Hindlimb muscle (tissue), 1 donor: ENCODE measurements at regions not wholly inside any gene's neighbourhood (a gene's known extent, or its start where the extent isn't known, plus 50 kb on each side); places are given as distances from the start of the nearest gene placed in this dataset.
A peak's percentile ranks its signal among the peaks of the same experiment; 100 is the strongest.
"Not testable (repeated sequence)": the region's sequence is repeated elsewhere in the genome, so short reads cannot be mapped to it uniquely, and the experiment has no call there.

ENCODE experiments used
- DNase-seq: peaks from one replicate; pipeline ENCODE4 v3.0.0-alpha.2; 2013

GRCh38 chr5:38148021-38148625 lies 110.2 kb upstream of the EGFLAM start:
- no peak for DNase-seq

- no peak for DNase-seq
These were observed 115.0 kb upstream of the EGFLAM start for GRCh38 chr5:38143384-38143783.

- DNase-seq = no peak
These were observed 116.7 kb upstream of the EGFLAM start for GRCh38 chr5:38141665-38142064.

- DNase-seq = no peak
These were observed 119.8 kb upstream of the EGFLAM start for GRCh38 chr5:38138574-38138973.

- DNase-seq = no peak
These were observed 122.8 kb upstream of the EGFLAM start for GRCh38 chr5:38135486-38136039.

- DNase-seq = peak; percentile 4
These were observed 123.5 kb upstream of the EGFLAM start for GRCh38 chr5:38134810-38135209.

GRCh38 chr5:38134294-38134693 lies 124.1 kb upstream of the EGFLAM start:
- DNase-seq = not testable (repeated sequence)

- no peak for DNase-seq
These were observed 126.7 kb upstream of the EGFLAM start for GRCh38 chr5:38131686-38132085.

GRCh38 chr5:38124321-38124720 lies 134.0 kb upstream of the EGFLAM start:
- DNase-seq = no peak

GRCh38 chr5:38121420-38121819 lies 136.9 kb upstream of the EGFLAM start:
- DNase-seq = no peak

- no peak for DNase-seq
These were observed 138.5 kb upstream of the EGFLAM start for GRCh38 chr5:38119836-38120235.

GRCh38 chr5:38117784-38118479 lies 140.4 kb upstream of the EGFLAM start:
- DNase-seq = no peak

GRCh38 chr5:38115318-38115827 lies 143.0 kb upstream of the EGFLAM start:
- DNase-seq = no peak

GRCh38 chr5:38113880-38114279 lies 144.5 kb upstream of the EGFLAM start:
- DNase-seq = no peak

- no peak for DNase-seq
These were observed 144.9 kb upstream of the EGFLAM start for GRCh38 chr5:38113456-38113855.

GRCh38 chr5:38112938-38113337 lies 145.4 kb upstream of the EGFLAM start:
- DNase-seq = no peak

GRCh38 chr5:38110130-38110529 lies 148.2 kb upstream of the EGFLAM start:
- no peak for DNase-seq

- no peak for DNase-seq
These were observed 151.3 kb upstream of the EGFLAM start for GRCh38 chr5:38107096-38107495.

GRCh38 chr5:38105801-38106200 lies 152.6 kb upstream of the EGFLAM start:
- DNase-seq = no peak

- DNase-seq = no peak
These were observed 153.2 kb upstream of the EGFLAM start for GRCh38 chr5:38105231-38105570.

- DNase-seq = no peak
These were observed 153.7 kb upstream of the EGFLAM start for GRCh38 chr5:38104497-38105230.

- DNase-seq = no peak
These were observed 156.5 kb upstream of the EGFLAM start for GRCh38 chr5:38101897-38102296.
